Vagina (tissue), 2 donors: ENCODE measurements at regions not wholly inside any gene's neighbourhood (a gene's known extent, or its start where the extent isn't known, plus 50 kb on each side); places are given as distances from the start of the nearest gene placed in this dataset.
A peak's percentile ranks its signal among the peaks of the same experiment; 100 is the strongest.
"Not testable (repeated sequence)": the region's sequence is repeated elsewhere in the genome, so short reads cannot be mapped to it uniquely, and the experiment has no call there.

Experiments
- DNase-seq, 2 donors: peaks; one replicate each; pipeline ENCODE4 v3.0.0-alpha.2; 2017; ENCODE audit errors: extremely low spot score in 2 of 2
- H3K27ac ChIP-seq: fragments of 200-600 bp; sonication (generic); one replicate; pipeline ENCODE4 v1.5.1; 2019
- H3K27me3 ChIP-seq: fragments of 200-600 bp; sonication (generic); one replicate; pipeline ENCODE4 v1.5.1; 2019
- H3K36me3 ChIP-seq, 2 donors: fragments of 200-600 bp; sonication (generic); one replicate each; pipeline ENCODE4 v1.5.1; 2017 to 2019
- H3K4me1 ChIP-seq: fragments of 200-600 bp; sonication (generic); one replicate; pipeline ENCODE4 v1.5.1; 2019
- H3K4me3 ChIP-seq, 2 donors: fragments of 200-600 bp; sonication (generic); 1 replicate in 1 of 2; 2 replicates in 1 of 2; pipeline ENCODE4 v1.5.1; 2016 to 2019
- H3K9me3 ChIP-seq: fragments of 200-600 bp; sonication (generic); one replicate; pipeline ENCODE4 v1.5.1; 2019
- CTCF ChIP-seq, 3 experiments: fragments of 450-650 bp in 2 of 3; fragments of 200-600 bp in 1 of 3; sonication (generic) in 1 of 3; IDR thresholded peaks; one replicate each; pipeline ENCODE4 v1.5.1; 2017 to 2019; ENCODE audit warnings: antibody characterized with exemption in 3 of 3, mild to moderate bottlenecking in 2 of 3, moderate library complexity in 2 of 3
- POLR2A ChIP-seq, 2 donors: fragments of 450-650 bp; IDR thresholded peaks; one replicate each; pipeline ENCODE4 v1.6.1; 2017; ENCODE audit warnings: antibody characterized with exemption in 2 of 2, mild to moderate bottlenecking in 2 of 2, moderate library complexity in 2 of 2
- POLR2AphosphoS5 ChIP-seq, 2 donors: sonication (generic); formaldehyde crosslinking; IDR thresholded peaks; one replicate each; pipeline ENCODE4 v1.9.0; 2017; ENCODE audit warnings: antibody characterized with exemption in 2 of 2, mild to moderate bottlenecking in 2 of 2, low read depth in 1 of 2; ENCODE audit not compliant: insufficient read depth in 1 of 2
- intact Hi-C: fragments of 100-400 bp; cut with DNase I; formaldehyde crosslinking; loops from one replicate; pipeline ENCODE4 v1.15.1; 2023

GRCh38 chr9:61628951-61629350 lies 439.1 kb downstream of the SPATA31A7 start:
- H3K27ac ChIP-seq, DNase-seq, H3K4me3 ChIP-seq, intact Hi-C loops, H3K27me3 ChIP-seq, H3K9me3 ChIP-seq, H3K4me1 ChIP-seq, H3K36me3 ChIP-seq: not testable (repeated sequence)

GRCh38 chr9:61634192-61634591 lies 444.4 kb downstream of the SPATA31A7 start:
- intact Hi-C loops = no loop called here
- H3K4me3 ChIP-seq = no peak overlapping the region

GRCh38 chr9:61664232-61664631 lies 474.4 kb downstream of the SPATA31A7 start:
- H3K9me3 ChIP-seq, H3K27me3 ChIP-seq, H3K36me3 ChIP-seq, H3K4me3 ChIP-seq, intact Hi-C loops, H3K27ac ChIP-seq, H3K4me1 ChIP-seq: not testable (repeated sequence)
- DNase-seq = peak in 1 of 2 donors; percentile 16

More at GRCh38 chr9:61634192-61634591, 444.4 kb downstream of the SPATA31A7 start:
- Histone ChIP-seq H3K9me3 (no peaks in the 10 kb centered on the region), H3K4me1 (no peaks in the 10 kb centered on the region), H3K36me3 (no peaks in the 10 kb centered on the region), H3K27me3 (no peaks in the 10 kb centered on the region), H3K27ac (no peak overlapping the region)
- TF ChIP-seq POLR2AphosphoS5 (IDR thresholded peaks at IDR 0.05; ENCODE audit: insufficient read depth in 1 of 2, low read depth in 1 of 2) (no peak), POLR2A (IDR thresholded peaks at IDR 0.05) (no peak), CTCF (IDR thresholded peaks at IDR 0.05) (no peak)
- no peak for DNase-seq

- TF ChIP-seq CTCF (IDR thresholded peaks at IDR 0.05) (no peak), POLR2AphosphoS5 (IDR thresholded peaks at IDR 0.05; ENCODE audit: insufficient read depth in 1 of 2, low read depth in 1 of 2) (no peak), POLR2A (IDR thresholded peaks at IDR 0.05) (no peak)
- no peaks in the 10 kb centered on the region for H3K4me1 ChIP-seq
- no peak overlapping the region for H3K27ac ChIP-seq
- intact Hi-C loops = no loop called here
- no peaks in the 10 kb centered on the region for H3K27me3 ChIP-seq
- no peaks in the 10 kb centered on the region for H3K36me3 ChIP-seq
- DNase-seq = peak; percentile 56 to 70
- H3K4me3 ChIP-seq = no peak overlapping the region
- no peaks in the 10 kb centered on the region for H3K9me3 ChIP-seq
These were observed 475.5 kb downstream of the SPATA31A7 start for GRCh38 chr9:61665330-61665751.

- no peak overlapping the region for H3K27ac ChIP-seq
- H3K36me3 ChIP-seq = no peaks in the 10 kb centered on the region
- H3K4me1 ChIP-seq = no peaks in the 10 kb centered on the region
- no peak for TF ChIP-seq POLR2A (IDR thresholded peaks at IDR 0.05)
- TF ChIP-seq POLR2AphosphoS5 (IDR thresholded peaks at IDR 0.05; ENCODE audit: insufficient read depth in 1 of 2, low read depth in 1 of 2) = no peak
- no peak for TF ChIP-seq CTCF (IDR thresholded peaks at IDR 0.05)
- intact Hi-C loops = no loop called here
- peak; percentile 74 to 78 for DNase-seq
- no peaks in the 10 kb centered on the region for H3K9me3 ChIP-seq
- H3K4me3 ChIP-seq = no peak overlapping the region
- H3K27me3 ChIP-seq = no peaks in the 10 kb centered on the region
These were observed 476.0 kb downstream of the SPATA31A7 start for GRCh38 chr9:61665829-61666228.

- no peak overlapping the region for H3K27ac ChIP-seq
- H3K4me3 ChIP-seq = no peak overlapping the region
- H3K27me3 ChIP-seq = no peaks in the 10 kb centered on the region
- no peaks in the 10 kb centered on the region for H3K9me3 ChIP-seq
- no peak for TF ChIP-seq POLR2AphosphoS5 (IDR thresholded peaks at IDR 0.05; ENCODE audit: insufficient read depth in 1 of 2, low read depth in 1 of 2)
- no peak for TF ChIP-seq POLR2A (IDR thresholded peaks at IDR 0.05)
- TF ChIP-seq CTCF (IDR thresholded peaks at IDR 0.05) = no peak
- H3K4me1 ChIP-seq = no peaks in the 10 kb centered on the region
- no peaks in the 10 kb centered on the region for H3K36me3 ChIP-seq
- no peak for DNase-seq
- intact Hi-C loops = no loop called here
These were observed 476.5 kb downstream of the SPATA31A7 start for GRCh38 chr9:61666310-61666709.
